H1 (cell line): ENCODE measurements at regions not wholly inside any gene's neighbourhood (a gene's known extent, or its start where the extent isn't known, plus 50 kb on each side); places are given as distances from the start of the nearest gene placed in this dataset.

Experiments used
- CHD1 ChIP-seq: IDR thresholded peaks from 2 replicates; pipeline ENCODE4 v1.6.1; 2012; ENCODE audit warnings: low read depth, low read length, improper control_type of control experiment
- CTBP2 ChIP-seq: IDR thresholded peaks from 2 replicates; pipeline ENCODE4 v1.7.0; 2011; ENCODE audit warnings: borderline replicate concordance, mild to moderate bottlenecking, moderate library complexity, mixed read lengths, low read length; ENCODE audit not compliant: insufficient read depth, insufficient read length
- EGR1 ChIP-seq: IDR thresholded peaks from 2 replicates; pipeline ENCODE4 v1.6.1; 2011; ENCODE audit warnings: low read depth, low read length, borderline replicate concordance
- RFX5 ChIP-seq: IDR thresholded peaks from 2 replicates; pipeline ENCODE4 v1.6.1; 2011; ENCODE audit warnings: low read depth, low read length, improper control_type of control experiment, borderline replicate concordance

GRCh38 chr2:239570216-239570925 lies 169.6 kb upstream of the HDAC4 start (continued):
- TF ChIP-seq EGR1 (no peak), CHD1 (no peak), RFX5 (no peak), CTBP2 (no peak)
